Endodermal cell (in vitro differentiated cells): ENCODE measurements at regions not wholly inside any gene's neighbourhood (a gene's known extent, or its start where the extent isn't known, plus 50 kb on each side); places are given as distances from the start of the nearest gene placed in this dataset.

Experiments used
- DNase-seq: peaks from one replicate; pipeline ENCODE4 v3.0.0-alpha.2; 2017
- H3K27ac ChIP-seq: 2 replicates; pipeline ENCODE4 v1.5.1; 2013; ENCODE audit warnings: mild to moderate bottlenecking, low read depth, low read length, moderate library complexity
- H3K27me3 ChIP-seq: 2 replicates; pipeline ENCODE4 v1.6.1; 2013; ENCODE audit warnings: mild to moderate bottlenecking, low read length, moderate library complexity; ENCODE audit not compliant: insufficient read depth, control insufficient read depth, poor library complexity, severe bottlenecking
- H3K36me3 ChIP-seq: 2 replicates; pipeline ENCODE4 v1.7.0; 2013; ENCODE audit warnings: mild to moderate bottlenecking, low read length, moderate library complexity; ENCODE audit not compliant: control insufficient read depth, insufficient read depth
- H3K4me1 ChIP-seq: one replicate; pipeline ENCODE4 v1.7.0; 2013; ENCODE audit warnings: low read length; ENCODE audit not compliant: control insufficient read depth, insufficient read depth
- H3K4me3 ChIP-seq: 2 replicates; pipeline ENCODE4 v1.5.1; 2013; ENCODE audit warnings: mild to moderate bottlenecking, low read length, moderate library complexity
- H3K9ac ChIP-seq: 2 replicates; pipeline ENCODE4 v1.6.1; 2013; ENCODE audit warnings: mild to moderate bottlenecking, low read length, moderate library complexity; ENCODE audit not compliant: poor library complexity, severe bottlenecking; ENCODE audit errors: extremely low read depth
- H3K9me3 ChIP-seq: 2 replicates; pipeline ENCODE4 v1.6.1; 2013; ENCODE audit warnings: mild to moderate bottlenecking, low read length, moderate library complexity; ENCODE audit not compliant: control insufficient read depth
- H3K27ac Mint-ChIP-seq: 2 replicates; pipeline ENCODE4 v1.8.0; 2020; ENCODE audit warnings: mixed read lengths
- H3K27me3 Mint-ChIP-seq: 2 replicates; pipeline ENCODE4 v1.8.0; 2021; ENCODE audit warnings: mild to moderate bottlenecking, mixed read lengths; ENCODE audit not compliant: insufficient read depth
- H3K36me3 Mint-ChIP-seq: 2 replicates; pipeline ENCODE4 v1.8.0; 2020; ENCODE audit warnings: low read depth, mixed read lengths
- H3K4me1 Mint-ChIP-seq: 2 replicates; pipeline ENCODE4 v1.8.0; 2020; ENCODE audit warnings: mixed read lengths
- H3K4me3 Mint-ChIP-seq: 2 replicates; pipeline ENCODE4 v1.8.0; 2020; ENCODE audit warnings: mild to moderate bottlenecking, moderate library complexity, mixed read lengths
- H3K9me3 Mint-ChIP-seq: 2 replicates; pipeline ENCODE4 v1.8.0; 2020; ENCODE audit warnings: mild to moderate bottlenecking, mixed read lengths
- CTCF ChIP-seq: fragments of 200-600 bp; sonication (generic); conservative IDR thresholded peaks from 2 replicates; pipeline ENCODE4 v1.5.0; 2021; ENCODE audit warnings: antibody characterized with exemption, mild to moderate bottlenecking
- whole genome bisulfite sequencing, 2 experiments: methylation state at CpG; one replicate each; pipeline versions ENCODE4 v1.1.5 to v1.1.7; 2013; ENCODE audit warnings: missing lambda C conversion rate in 2 of 2, mixed read lengths in 1 of 2; ENCODE audit not compliant: insufficient coverage in 1 of 2, insufficient read length in 1 of 2; 5-methylcytosine and 5-hydroxymethylcytosine counted together

- no peak overlapping the region for H3K4me3 Mint-ChIP-seq
- WGBS, 2 experiments = 96% methylated on average over 3 to 5 of the region's 5 CpGs
- no peak overlapping the region for H3K27ac Mint-ChIP-seq
- no peaks in the 10 kb centered on the region for H3K9me3 Mint-ChIP-seq
- peaks cover 7% of the 10 kb centered on the region for H3K4me1 Mint-ChIP-seq
- H3K4me3 ChIP-seq = no peak overlapping the region
- no peak overlapping the region for H3K9ac ChIP-seq
- no peaks in the 10 kb centered on the region for H3K36me3 Mint-ChIP-seq
- DNase-seq = no peak
- no peaks in the 10 kb centered on the region for H3K9me3 ChIP-seq
- TF ChIP-seq CTCF = no peak
- H3K36me3 ChIP-seq = no peaks in the 10 kb centered on the region
- no peak overlapping the region for H3K27ac ChIP-seq
- no peaks in the 10 kb centered on the region for H3K27me3 ChIP-seq
- no peaks in the 10 kb centered on the region for H3K27me3 Mint-ChIP-seq
- H3K4me1 ChIP-seq = no peaks in the 10 kb centered on the region
These were observed 68.8 kb downstream of the UTRN start for GRCh38 chr6:144353871-144354314.

GRCh38 chr6:144359783-144360182 is 74.6 kb downstream of the UTRN start:
- Mint-ChIP-seq H3K27ac (no peak overlapping the region), H3K9me3 (no peaks in the 10 kb centered on the region), H3K27me3 (no peaks in the 10 kb centered on the region), H3K4me1 (peaks cover 16% of the 10 kb centered on the region), H3K4me3 (no peak overlapping the region), H3K36me3 (no peaks in the 10 kb centered on the region)
- Histone ChIP-seq H3K4me3 (no peak overlapping the region), H3K36me3 (no peaks in the 10 kb centered on the region), H3K27me3 (no peaks in the 10 kb centered on the region), H3K9me3 (no peaks in the 10 kb centered on the region), H3K27ac (no peak overlapping the region), H3K9ac (no peak overlapping the region), H3K4me1 (peaks cover 3% of the 10 kb centered on the region)
- TF ChIP-seq CTCF = no peak
- no peak for DNase-seq
- 88 to 96% methylated on average over 1 of the region's 1 CpG for WGBS, 2 experiments

- Mint-ChIP-seq H3K9me3 (no peaks in the 10 kb centered on the region), H3K27me3 (no peaks in the 10 kb centered on the region), H3K4me1 (peaks cover 20% of the 10 kb centered on the region), H3K27ac (no peak overlapping the region), H3K36me3 (no peaks in the 10 kb centered on the region), H3K4me3 (no peak overlapping the region)
- Histone ChIP-seq H3K27ac (no peak overlapping the region), H3K4me3 (no peak overlapping the region), H3K36me3 (no peaks in the 10 kb centered on the region), H3K9ac (no peak overlapping the region), H3K4me1 (peaks cover 5% of the 10 kb centered on the region), H3K9me3 (no peaks in the 10 kb centered on the region), H3K27me3 (no peaks in the 10 kb centered on the region)
- TF ChIP-seq CTCF = no peak
- DNase-seq = no peak
- WGBS, 2 experiments = 90 to 95% methylated on average over 3 to 4 of the region's 4 CpGs
These were observed 75.3 kb downstream of the UTRN start for GRCh38 chr6:144360401-144360800.
